ENCODE measurements at regions not wholly inside any gene's neighbourhood (a gene's known extent, or its start where the extent isn't known, plus 50 kb on each side); places are given as distances from the start of the nearest gene placed in this dataset.

GRCh38 chr11:22079133-22079872, 113.6 kb upstream of the ANO5 start:
- Histone ChIP-seq H3K4me1 (replicated peaks in 1 of 2) (no peaks in the 10 kb centered on the region), H3K27ac (no peak overlapping the region), H3K4me3 (no peak overlapping the region), H3K36me3 (replicated peaks in 1 of 2) (no peaks in the 10 kb centered on the region), H3K9me3 (replicated peaks in 1 of 3) (no peaks in the 10 kb centered on the region), H3K27me3 (no peaks in the 10 kb centered on the region)
- TF ChIP-seq CTCF (IDR thresholded peaks at IDR 0.05) (no peak), POLR2A (IDR thresholded peaks at IDR 0.05) (no peak)
- 39 to 50% (median 46%) methylated on average over 1 of the region's 1 CpG for WGBS, 4 donors
- intact Hi-C loops (cut with DNase I) = no loop called here
- DNase-seq = no peak

DNA sequence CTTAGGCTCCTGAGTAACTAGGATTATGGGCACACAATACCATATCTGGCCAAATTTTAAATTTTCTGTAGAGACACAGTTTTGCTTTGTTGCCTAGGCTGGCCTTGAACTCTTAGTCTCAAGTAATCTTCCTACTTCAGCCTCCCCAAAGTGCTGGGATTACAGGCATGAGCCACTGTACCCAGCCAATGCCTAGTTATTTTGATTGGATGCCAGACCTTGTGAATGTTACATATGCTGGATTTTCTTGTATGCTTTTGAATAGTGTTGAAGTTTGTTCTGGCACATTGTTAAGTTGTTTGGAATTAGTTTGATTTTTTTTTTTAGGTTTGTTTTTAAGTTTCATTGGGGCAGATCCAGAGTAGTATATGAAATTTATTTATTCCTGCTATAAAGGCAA, 110.7 kb upstream of the ANO5 start:
- Histone ChIP-seq H3K27me3 (no peaks in the 10 kb centered on the region), H3K36me3 (replicated peaks in 1 of 2) (no peaks in the 10 kb centered on the region), H3K4me3 (no peak overlapping the region), H3K27ac (no peak overlapping the region), H3K9me3 (replicated peaks in 1 of 3) (no peaks in the 10 kb centered on the region), H3K4me1 (replicated peaks in 1 of 2) (no peaks in the 10 kb centered on the region)
- DNase-seq = no peak
- no peak for TF ChIP-seq CTCF (IDR thresholded peaks at IDR 0.05)
- TF ChIP-seq POLR2A (IDR thresholded peaks at IDR 0.05) = no peak
- intact Hi-C loops (cut with DNase I) = no loop called here

DNA sequence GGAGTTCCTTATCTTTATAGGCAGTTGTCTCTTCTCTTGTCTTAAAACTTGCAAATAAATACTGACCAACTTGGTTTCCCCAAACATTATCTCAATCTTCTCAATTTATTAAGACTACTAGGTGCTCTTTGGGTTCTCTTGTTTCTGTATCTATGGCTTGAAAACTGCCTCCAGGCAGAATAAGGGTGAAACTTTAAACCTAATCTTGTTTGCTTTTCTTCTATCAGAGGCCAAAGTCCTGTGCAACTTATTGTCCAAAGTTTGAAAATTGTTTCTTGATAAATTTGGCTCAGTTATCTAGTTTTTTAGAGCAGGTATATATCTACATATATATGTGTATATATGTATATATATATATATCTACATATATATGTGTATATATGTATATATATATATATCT, 110.1 kb upstream of the ANO5 start:
- intact Hi-C loops (cut with DNase I) = no loop called here
- H3K4me1 ChIP-seq (replicated peaks in 1 of 2) = no peaks in the 10 kb centered on the region
- no peaks in the 10 kb centered on the region for H3K27me3 ChIP-seq
- no peaks in the 10 kb centered on the region for H3K9me3 ChIP-seq (replicated peaks in 1 of 3)
- no peaks in the 10 kb centered on the region for H3K36me3 ChIP-seq (replicated peaks in 1 of 2)
- DNase-seq = no peak
- TF ChIP-seq POLR2A (IDR thresholded peaks at IDR 0.05) (no peak), CTCF (IDR thresholded peaks at IDR 0.05) (no peak)
- H3K27ac ChIP-seq = no peak overlapping the region
- no peak overlapping the region for H3K4me3 ChIP-seq

DNA sequence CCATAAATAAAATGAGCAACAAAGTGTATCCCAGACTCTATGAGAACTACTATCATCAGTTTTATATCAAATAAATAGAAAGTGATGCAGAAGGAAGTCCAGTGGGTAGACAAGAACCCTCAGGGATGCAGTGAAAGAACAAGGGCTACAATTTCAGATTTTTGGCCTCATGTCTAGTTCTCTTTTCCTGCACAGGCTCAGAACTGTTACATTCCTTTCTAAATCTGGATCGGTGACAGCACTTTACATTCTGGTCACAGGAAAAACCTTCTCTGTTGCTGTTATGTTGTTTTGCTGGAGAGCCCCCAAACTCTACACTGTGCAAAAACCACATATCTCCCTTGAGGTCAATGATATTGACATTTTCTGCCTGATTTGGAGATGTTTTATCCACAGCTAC, 108.8 kb upstream of the ANO5 start:
- Histone ChIP-seq H3K9me3 (replicated peaks in 1 of 3) (no peaks in the 10 kb centered on the region), H3K27me3 (no peaks in the 10 kb centered on the region), H3K27ac (no peak overlapping the region), H3K4me1 (replicated peaks in 1 of 2) (no peaks in the 10 kb centered on the region), H3K36me3 (replicated peaks in 1 of 2) (no peaks in the 10 kb centered on the region), H3K4me3 (no peak overlapping the region)
- 42 to 60% (median 55%) methylated on average over 1 of the region's 1 CpG for WGBS, 4 donors
- TF ChIP-seq CTCF (IDR thresholded peaks at IDR 0.05) (no peak), POLR2A (IDR thresholded peaks at IDR 0.05) (no peak)
- intact Hi-C loops (cut with DNase I) = no loop called here
- DNase-seq = no peak
